Astrocyte of the spinal cord (primary cell): ENCODE measurements at regions not wholly inside any gene's neighbourhood (a gene's known extent, or its start where the extent isn't known, plus 50 kb on each side); places are given as distances from the start of the nearest gene placed in this dataset.

ENCODE experiments used
- DNase-seq: peaks from one replicate; pipeline ENCODE4 v3.0.0; 2011; ENCODE audit warnings: low read depth, low spot score
- H3K4me3 ChIP-seq: 2 replicates; pipeline ENCODE4 v1.5.1; 2011; ENCODE audit warnings: low read depth, mild to moderate bottlenecking, low read length, moderate library complexity
- CTCF ChIP-seq: IDR thresholded peaks from 2 replicates; pipeline ENCODE4 v1.5.1; 2012; ENCODE audit warnings: low read depth, mild to moderate bottlenecking, low read length, inconsistent platforms
- in situ Hi-C: cut with HindIII; loops from 2 replicates; pipeline ENCODE4 v1.10.0; 2017; ENCODE audit warnings: low sequenced_read_pairs

- in situ Hi-C loops: no loop called here
- H3K4me3 ChIP-seq: no peak overlapping the region
- no peak for DNase-seq
- no peak for TF ChIP-seq CTCF
Observed at GRCh38 chr12:88318726-88319125, 176.6 kb downstream of the TMTC3 start.

- peak; percentile 94 for DNase-seq
- in situ Hi-C loops: no loop called here
- no peak overlapping the region for H3K4me3 ChIP-seq
- no peak for TF ChIP-seq CTCF
Observed at GRCh38 chr12:88325076-88325815, 183.1 kb downstream of the TMTC3 start.

GRCh38 chr12:88325816-88326189, 183.7 kb downstream of the TMTC3 start:
- TF ChIP-seq CTCF: no peak
- DNase-seq: no peak
- in situ Hi-C loops: no loop called here
- H3K4me3 ChIP-seq: no peak overlapping the region

- H3K4me3 ChIP-seq: no peak overlapping the region
- in situ Hi-C loops: no loop called here
- no peak for TF ChIP-seq CTCF
- DNase-seq: no peak
Observed at GRCh38 chr12:88327276-88327675, 185.2 kb downstream of the TMTC3 start.

GRCh38 chr12:88328090-88328489, 186.0 kb downstream of the TMTC3 start:
- no peak for DNase-seq
- no peak for TF ChIP-seq CTCF
- in situ Hi-C loops: no loop called here
- H3K4me3 ChIP-seq: no peak overlapping the region

GRCh38 chr12:88329833-88330232, 187.7 kb downstream of the TMTC3 start:
- DNase-seq: no peak
- H3K4me3 ChIP-seq: no peak overlapping the region
- in situ Hi-C loops: no loop called here
- no peak for TF ChIP-seq CTCF
